ENCODE measurements at regions not wholly inside any gene's neighbourhood (a gene's known extent, or its start where the extent isn't known, plus 50 kb on each side); places are given as distances from the start of the nearest gene placed in this dataset.

GRCh38 chr14:104460791-104461651 is 118.5 kb upstream of the C14orf180 start:
- Histone ChIP-seq H3K9me3 (ENCODE audit: control insufficient read depth in 2 of 2, low read length in 2 of 2) (no peaks in the 10 kb centered on the region), H3K36me3 (ENCODE audit: control insufficient read depth, insufficient read depth, low read length) (no peaks in the 10 kb centered on the region), H3K27ac (ENCODE audit: insufficient read depth, low read length, poor library complexity, severe bottlenecking) (no peak overlapping the region), H3K4me1 (ENCODE audit: control insufficient read depth, insufficient read depth, low read length, poor library complexity, severe bottlenecking) (peaks cover 4% of the 10 kb centered on the region), H3K4me3 (ENCODE audit: low read depth, low read length) (no peak overlapping the region), H3K27me3 (ENCODE audit: control insufficient read depth, insufficient read depth, low read length) (peaks cover 13% of the 10 kb centered on the region)
- no peaks in the 10 kb centered on the region for H3K36me3 Mint-ChIP-seq
- peaks cover 0 to 2% (median 0%) of the 10 kb centered on the region in 7 donors for H3K9me3 Mint-ChIP-seq
- ATAC-seq (ENCODE audit: low read depth in 2 of 2) (no peak), DNase-seq (no peak)
- H3K4me3 Mint-ChIP-seq = peak overlapping the region in 2 of 4 donors; percentile 48 to 66
- H3K4me1 Mint-ChIP-seq = peaks cover 0 to 13% (median 2%) of the 10 kb centered on the region in 4 donors
- peaks cover 71% of the 10 kb centered on the region for H3K27me3 Mint-ChIP-seq
- no peak overlapping the region for H3K27ac Mint-ChIP-seq

GRCh38 chr14:104461676-104462449 is 117.7 kb upstream of the C14orf180 start:
- no peaks in the 10 kb centered on the region for H3K9me3 ChIP-seq (ENCODE audit: control insufficient read depth in 2 of 2, low read length in 2 of 2)
- H3K36me3 ChIP-seq (ENCODE audit: control insufficient read depth, insufficient read depth, low read length) = no peaks in the 10 kb centered on the region
- no peak overlapping the region for H3K4me3 ChIP-seq (ENCODE audit: low read depth, low read length)
- Mint-ChIP-seq H3K27me3 (peaks cover 66% of the 10 kb centered on the region), H3K4me3 (no peak overlapping the region), H3K36me3 (no peaks in the 10 kb centered on the region), H3K9me3 (peaks cover 0 to 2% (median 0%) of the 10 kb centered on the region in 7 donors), H3K27ac (no peak overlapping the region), H3K4me1 (peaks cover 0 to 13% (median 2%) of the 10 kb centered on the region in 4 donors)
- H3K27me3 ChIP-seq (ENCODE audit: control insufficient read depth, insufficient read depth, low read length) = peaks cover 13% of the 10 kb centered on the region
- peaks cover 4% of the 10 kb centered on the region for H3K4me1 ChIP-seq (ENCODE audit: control insufficient read depth, insufficient read depth, low read length, poor library complexity, severe bottlenecking)
- H3K27ac ChIP-seq (ENCODE audit: insufficient read depth, low read length, poor library complexity, severe bottlenecking) = no peak overlapping the region
- DNase-seq = no peak
- ATAC-seq (ENCODE audit: low read depth in 2 of 2) = no peak

- Mint-ChIP-seq H3K4me1 (peaks cover 0 to 13% (median 2%) of the 10 kb centered on the region in 4 donors), H3K36me3 (no peaks in the 10 kb centered on the region), H3K9me3 (peaks cover 0 to 2% (median 0%) of the 10 kb centered on the region in 7 donors), H3K27me3 (peaks cover 55% of the 10 kb centered on the region), H3K27ac (no peak overlapping the region), H3K4me3 (no peak overlapping the region)
- no peak overlapping the region for H3K27ac ChIP-seq (ENCODE audit: insufficient read depth, low read length, poor library complexity, severe bottlenecking)
- H3K4me3 ChIP-seq (ENCODE audit: low read depth, low read length) = no peak overlapping the region
- H3K4me1 ChIP-seq (ENCODE audit: control insufficient read depth, insufficient read depth, low read length, poor library complexity, severe bottlenecking) = peaks cover 4% of the 10 kb centered on the region
- ATAC-seq (ENCODE audit: low read depth in 2 of 2) (no peak), DNase-seq (no peak)
- H3K36me3 ChIP-seq (ENCODE audit: control insufficient read depth, insufficient read depth, low read length) = no peaks in the 10 kb centered on the region
- peaks cover 13% of the 10 kb centered on the region for H3K27me3 ChIP-seq (ENCODE audit: control insufficient read depth, insufficient read depth, low read length)
- no peaks in the 10 kb centered on the region for H3K9me3 ChIP-seq (ENCODE audit: control insufficient read depth in 2 of 2, low read length in 2 of 2)
These were observed 116.6 kb upstream of the C14orf180 start for GRCh38 chr14:104462651-104463630.

GRCh38 chr14:104464907-104465306 is 114.7 kb upstream of the C14orf180 start:
- no peak overlapping the region for H3K4me3 Mint-ChIP-seq
- H3K9me3 Mint-ChIP-seq = peaks cover 0 to 2% (median 0%) of the 10 kb centered on the region in 7 donors
- Histone ChIP-seq H3K27me3 (ENCODE audit: control insufficient read depth, insufficient read depth, low read length) (peaks cover 11% of the 10 kb centered on the region), H3K36me3 (ENCODE audit: control insufficient read depth, insufficient read depth, low read length) (no peaks in the 10 kb centered on the region), H3K4me1 (ENCODE audit: control insufficient read depth, insufficient read depth, low read length, poor library complexity, severe bottlenecking) (peaks cover 4% of the 10 kb centered on the region), H3K27ac (ENCODE audit: insufficient read depth, low read length, poor library complexity, severe bottlenecking) (no peak overlapping the region), H3K4me3 (ENCODE audit: low read depth, low read length) (no peak overlapping the region), H3K9me3 (ENCODE audit: control insufficient read depth in 2 of 2, low read length in 2 of 2) (no peaks in the 10 kb centered on the region)
- H3K36me3 Mint-ChIP-seq = no peaks in the 10 kb centered on the region
- DNase-seq = no peak
- no peak overlapping the region for H3K27ac Mint-ChIP-seq
- peaks cover 0 to 13% (median 2%) of the 10 kb centered on the region in 4 donors for H3K4me1 Mint-ChIP-seq
- ATAC-seq (ENCODE audit: low read depth in 2 of 2) = no peak
- peaks cover 39% of the 10 kb centered on the region for H3K27me3 Mint-ChIP-seq

GRCh38 chr14:104465482-104466390 is 113.8 kb upstream of the C14orf180 start:
- no peak overlapping the region for H3K4me3 Mint-ChIP-seq
- H3K9me3 Mint-ChIP-seq = peaks cover 0 to 2% (median 0%) of the 10 kb centered on the region in 7 donors
- peaks cover 0 to 8% (median 0%) of the 10 kb centered on the region in 4 donors for H3K4me1 Mint-ChIP-seq
- H3K27ac ChIP-seq (ENCODE audit: insufficient read depth, low read length, poor library complexity, severe bottlenecking) = no peak overlapping the region
- no peak overlapping the region for H3K27ac Mint-ChIP-seq
- no peaks in the 10 kb centered on the region for H3K9me3 ChIP-seq (ENCODE audit: control insufficient read depth in 2 of 2, low read length in 2 of 2)
- H3K27me3 Mint-ChIP-seq = peaks cover 31% of the 10 kb centered on the region
- H3K36me3 ChIP-seq (ENCODE audit: control insufficient read depth, insufficient read depth, low read length) = no peaks in the 10 kb centered on the region
- H3K4me1 ChIP-seq (ENCODE audit: control insufficient read depth, insufficient read depth, low read length, poor library complexity, severe bottlenecking) = peaks cover 4% of the 10 kb centered on the region
- DNase-seq (no peak), ATAC-seq (ENCODE audit: low read depth in 2 of 2) (no peak)
- H3K36me3 Mint-ChIP-seq = no peaks in the 10 kb centered on the region
- no peak overlapping the region for H3K4me3 ChIP-seq (ENCODE audit: low read depth, low read length)
- H3K27me3 ChIP-seq (ENCODE audit: control insufficient read depth, insufficient read depth, low read length) = peaks cover 11% of the 10 kb centered on the region

- Histone ChIP-seq H3K4me3 (ENCODE audit: low read depth, low read length) (no peak overlapping the region), H3K36me3 (ENCODE audit: control insufficient read depth, insufficient read depth, low read length) (no peaks in the 10 kb centered on the region), H3K27ac (ENCODE audit: insufficient read depth, low read length, poor library complexity, severe bottlenecking) (no peak overlapping the region), H3K27me3 (ENCODE audit: control insufficient read depth, insufficient read depth, low read length) (peaks cover 11% of the 10 kb centered on the region), H3K9me3 (ENCODE audit: control insufficient read depth in 2 of 2, low read length in 2 of 2) (no peaks in the 10 kb centered on the region), H3K4me1 (ENCODE audit: control insufficient read depth, insufficient read depth, low read length, poor library complexity, severe bottlenecking) (no peaks in the 10 kb centered on the region)
- Mint-ChIP-seq H3K4me3 (no peak overlapping the region), H3K4me1 (peaks cover 0 to 4% (median 1%) of the 10 kb centered on the region in 4 donors), H3K9me3 (peaks cover 0 to 2% (median 0%) of the 10 kb centered on the region in 7 donors), H3K27me3 (peaks cover 25% of the 10 kb centered on the region), H3K36me3 (no peaks in the 10 kb centered on the region), H3K27ac (no peak overlapping the region)
- DNase-seq (no peak), ATAC-seq (ENCODE audit: low read depth in 2 of 2) (no peak)
These were observed 112.3 kb upstream of the C14orf180 start for GRCh38 chr14:104467236-104467635.
